ENCODE measurements at regions not wholly inside any gene's neighbourhood (a gene's known extent, or its start where the extent isn't known, plus 50 kb on each side); places are given as distances from the start of the nearest gene placed in this dataset.

- TF ChIP-seq, protein P1, sequence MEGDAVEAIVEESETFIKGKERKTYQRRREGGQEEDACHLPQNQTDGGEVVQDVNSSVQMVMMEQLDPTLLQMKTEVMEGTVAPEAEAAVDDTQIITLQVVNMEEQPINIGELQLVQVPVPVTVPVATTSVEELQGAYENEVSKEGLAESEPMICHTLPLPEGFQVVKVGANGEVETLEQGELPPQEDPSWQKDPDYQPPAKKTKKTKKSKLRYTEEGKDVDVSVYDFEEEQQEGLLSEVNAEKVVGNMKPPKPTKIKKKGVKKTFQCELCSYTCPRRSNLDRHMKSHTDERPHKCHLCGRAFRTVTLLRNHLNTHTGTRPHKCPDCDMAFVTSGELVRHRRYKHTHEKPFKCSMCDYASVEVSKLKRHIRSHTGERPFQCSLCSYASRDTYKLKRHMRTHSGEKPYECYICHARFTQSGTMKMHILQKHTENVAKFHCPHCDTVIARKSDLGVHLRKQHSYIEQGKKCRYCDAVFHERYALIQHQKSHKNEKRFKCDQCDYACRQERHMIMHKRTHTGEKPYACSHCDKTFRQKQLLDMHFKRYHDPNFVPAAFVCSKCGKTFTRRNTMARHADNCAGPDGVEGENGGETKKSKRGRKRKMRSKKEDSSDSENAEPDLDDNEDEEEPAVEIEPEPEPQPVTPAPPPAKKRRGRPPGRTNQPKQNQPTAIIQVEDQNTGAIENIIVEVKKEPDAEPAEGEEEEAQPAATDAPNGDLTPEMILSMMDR (IDR thresholded peaks at IDR 0.05; ENCODE audit: low read depth, low read length, missing input control): no peak
- TF ChIP-seq, protein P2, sequence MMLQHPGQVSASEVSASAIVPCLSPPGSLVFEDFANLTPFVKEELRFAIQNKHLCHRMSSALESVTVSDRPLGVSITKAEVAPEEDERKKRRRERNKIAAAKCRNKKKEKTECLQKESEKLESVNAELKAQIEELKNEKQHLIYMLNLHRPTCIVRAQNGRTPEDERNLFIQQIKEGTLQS (IDR thresholded peaks at IDR 0.05): no peak
- TF ChIP-seq RXRA (IDR thresholded peaks at IDR 0.05): no peak
- no peak for TF ChIP-seq TAF1 (conservative IDR thresholded peaks at IDR 0.05)
These were observed 93.0 kb upstream of the P3H2 start for GRCh38 chr3:190213727-190214126.
